H9 (cell line): ENCODE measurements at regions not wholly inside any gene's neighbourhood (a gene's known extent, or its start where the extent isn't known, plus 50 kb on each side); places are given as distances from the start of the nearest gene placed in this dataset.

Experiments used
- DNase-seq: peaks from one replicate; pipeline ENCODE4 v3.0.0-alpha.2; 2017
- H2AFZ ChIP-seq: one replicate; pipeline ENCODE4 v1.6.1; 2013; ENCODE audit warnings: mild to moderate bottlenecking, low read length, control low read depth, moderate library complexity
- H2AK5ac ChIP-seq: 2 replicates; pipeline ENCODE4 v1.6.1; 2013; ENCODE audit warnings: low read length, control low read depth, mixed read lengths; ENCODE audit not compliant: insufficient read length
- H2BK120ac ChIP-seq: one replicate; pipeline ENCODE4 v1.6.1; 2013; ENCODE audit warnings: low read depth, mild to moderate bottlenecking, low read length, control low read depth, inconsistent platforms; ENCODE audit not compliant: poor library complexity, severe bottlenecking
- H2BK12ac ChIP-seq: 2 replicates; pipeline ENCODE4 v1.6.1; 2013; ENCODE audit warnings: low read length, control low read depth, mixed read lengths, low read depth; ENCODE audit not compliant: insufficient read length
- H2BK15ac ChIP-seq: 2 replicates; pipeline ENCODE4 v1.6.1; 2013; ENCODE audit warnings: low read depth, low read length, control low read depth
- H2BK20ac ChIP-seq: one replicate; pipeline ENCODE4 v1.6.1; 2013; ENCODE audit warnings: low read depth, mild to moderate bottlenecking, low read length, control low read depth, inconsistent platforms; ENCODE audit not compliant: poor library complexity, severe bottlenecking
- H2BK5ac ChIP-seq: 2 replicates; pipeline ENCODE4 v1.6.1; 2013; ENCODE audit warnings: low read length, control low read depth, mixed read lengths; ENCODE audit not compliant: insufficient read length
- H3K14ac ChIP-seq: 2 replicates; pipeline ENCODE4 v1.6.1; 2013; ENCODE audit warnings: low read length, control low read depth; ENCODE audit not compliant: insufficient read depth
- H3K18ac ChIP-seq: 2 replicates; pipeline ENCODE4 v1.6.1; 2013; ENCODE audit warnings: low read depth, mild to moderate bottlenecking, mixed read lengths, low read length, control low read depth; ENCODE audit not compliant: insufficient read length
- H3K23ac ChIP-seq: 2 replicates; pipeline ENCODE4 v1.6.1; 2013; ENCODE audit warnings: low read length, control low read depth, mixed read lengths, low read depth; ENCODE audit not compliant: insufficient read length
- H3K23me2 ChIP-seq: 2 replicates; pipeline ENCODE4 v1.6.1; 2013; ENCODE audit warnings: low read depth, mild to moderate bottlenecking, mixed read lengths, low read length, control low read depth; ENCODE audit not compliant: insufficient read length, poor library complexity, severe bottlenecking
- H3K27ac ChIP-seq: 2 replicates; pipeline ENCODE4 v1.5.1; 2013; ENCODE audit warnings: low read length, control low read depth, mixed read lengths, low read depth; ENCODE audit not compliant: insufficient read length
- H3K27me3 ChIP-seq: 2 replicates; pipeline ENCODE4 v1.6.1; 2013; ENCODE audit warnings: low read length, control low read depth, inconsistent platforms; ENCODE audit not compliant: insufficient read depth
- H3K4ac ChIP-seq: 2 replicates; pipeline ENCODE4 v1.6.1; 2013; ENCODE audit warnings: low read depth, mild to moderate bottlenecking, control low read depth, inconsistent platforms, low read length, moderate library complexity
- H3K4me1 ChIP-seq: 2 replicates; pipeline ENCODE4 v1.6.1; 2013; ENCODE audit warnings: low read length, control low read depth, inconsistent platforms; ENCODE audit not compliant: insufficient read depth
- H3K4me2 ChIP-seq: 2 replicates; pipeline ENCODE4 v1.6.1; 2013; ENCODE audit warnings: low read length, control low read depth, mixed read lengths; ENCODE audit not compliant: insufficient read length, insufficient read depth
- H3K56ac ChIP-seq: 2 replicates; pipeline ENCODE4 v1.6.1; 2013; ENCODE audit warnings: low read depth, mild to moderate bottlenecking, mixed read lengths, low read length, control low read depth; ENCODE audit not compliant: insufficient read length
- H3K79me1 ChIP-seq: 2 replicates; pipeline ENCODE4 v1.6.1; 2013; ENCODE audit warnings: low read depth, mild to moderate bottlenecking, moderate library complexity, low read length, control low read depth, inconsistent platforms; ENCODE audit not compliant: insufficient read depth, poor library complexity, severe bottlenecking
- H3K79me2 ChIP-seq: 2 replicates; pipeline ENCODE4 v1.6.1; 2013; ENCODE audit warnings: low read length, control low read depth, inconsistent platforms; ENCODE audit not compliant: insufficient read depth
- H3K9ac ChIP-seq: 2 replicates; pipeline ENCODE4 v1.6.1; 2013; ENCODE audit warnings: low read length, control low read depth, mixed read lengths; ENCODE audit not compliant: insufficient read length; ENCODE audit errors: extremely low read depth
- H3K9me3 ChIP-seq: one replicate; pipeline ENCODE4 v1.6.1; 2013; ENCODE audit warnings: low read depth, low read length, inconsistent platforms; ENCODE audit not compliant: control insufficient read depth
- H3T11ph ChIP-seq: one replicate; pipeline ENCODE4 v1.6.1; 2013; ENCODE audit warnings: mild to moderate bottlenecking, low read length, control low read depth, inconsistent platforms
- H4K20me1 ChIP-seq: one replicate; pipeline ENCODE4 v1.6.1; 2013; ENCODE audit not compliant: control insufficient read depth, insufficient read length, insufficient read depth
- H4K5ac ChIP-seq: 2 replicates; pipeline ENCODE4 v1.6.1; 2013; ENCODE audit warnings: low read depth, mild to moderate bottlenecking, mixed read lengths, low read length, control low read depth; ENCODE audit not compliant: insufficient read length
- H4K8ac ChIP-seq: replicated peaks from 2 replicates; pipeline ENCODE4 v1.6.1; 2013; ENCODE audit warnings: low read length, control low read depth, mixed read lengths, low read depth; ENCODE audit not compliant: insufficient read length
- H4K91ac ChIP-seq: 2 replicates; pipeline ENCODE4 v1.6.1; 2013; ENCODE audit warnings: low read depth, mild to moderate bottlenecking, moderate library complexity, mixed read lengths, low read length, control low read depth; ENCODE audit not compliant: insufficient read length
- H3K27ac Mint-ChIP-seq, 3 experiments: 2 replicates in 2 of 3; 3 replicates in 1 of 3; pipeline ENCODE4 v1.8.0; 2020 to 2021; ENCODE audit warnings: mixed read lengths in 3 of 3, mild to moderate bottlenecking in 1 of 3, moderate library complexity in 1 of 3
- H3K27me3 Mint-ChIP-seq: 2 replicates; pipeline ENCODE4 v1.8.0; 2021; ENCODE audit warnings: low read depth, mild to moderate bottlenecking, moderate library complexity, mixed read lengths
- H3K36me3 Mint-ChIP-seq, 3 experiments: 2 replicates in 2 of 3; 3 replicates in 1 of 3; pipeline ENCODE4 v1.8.0; 2020 to 2021; ENCODE audit warnings: low read depth in 3 of 3, mixed read lengths in 3 of 3; ENCODE audit not compliant: insufficient read depth in 1 of 3
- H3K4me1 Mint-ChIP-seq, 2 experiments: 2 replicates each; pipeline ENCODE4 v1.8.0; 2020; ENCODE audit warnings: mixed read lengths in 2 of 2
- H3K4me3 Mint-ChIP-seq, 2 experiments: 2 replicates in 1 of 2; 3 replicates in 1 of 2; pipeline ENCODE4 v1.8.0; 2020 to 2021; ENCODE audit warnings: mild to moderate bottlenecking in 2 of 2, mixed read lengths in 2 of 2, moderate library complexity in 1 of 2
- H3K9me3 Mint-ChIP-seq, 2 experiments: 2 replicates in 1 of 2; 3 replicates in 1 of 2; pipeline ENCODE4 v1.8.0; 2020; ENCODE audit warnings: mild to moderate bottlenecking in 2 of 2, mixed read lengths in 2 of 2, moderate library complexity in 1 of 2
- WGBS: extraction: QIAGEN DNeasy Blood & Tissue Kit; methylation state at CpG from one replicate; pipeline ENCODE4 v1.1.7; 2013; ENCODE audit warnings: missing lambda C conversion rate, low lambda C conversion rate, mixed read lengths; ENCODE audit not compliant: insufficient read length; ENCODE audit errors: extremely low coverage; 5-methylcytosine and 5-hydroxymethylcytosine counted together
- TF ChIP-seq, protein P1 (sequence below): fragments of 200-600 bp; sonication (generic); conservative IDR thresholded peaks from 3 replicates; pipeline ENCODE4 v1.8.0; 2021; ENCODE audit warnings: antibody characterized with exemption, mild to moderate bottlenecking

DNA sequence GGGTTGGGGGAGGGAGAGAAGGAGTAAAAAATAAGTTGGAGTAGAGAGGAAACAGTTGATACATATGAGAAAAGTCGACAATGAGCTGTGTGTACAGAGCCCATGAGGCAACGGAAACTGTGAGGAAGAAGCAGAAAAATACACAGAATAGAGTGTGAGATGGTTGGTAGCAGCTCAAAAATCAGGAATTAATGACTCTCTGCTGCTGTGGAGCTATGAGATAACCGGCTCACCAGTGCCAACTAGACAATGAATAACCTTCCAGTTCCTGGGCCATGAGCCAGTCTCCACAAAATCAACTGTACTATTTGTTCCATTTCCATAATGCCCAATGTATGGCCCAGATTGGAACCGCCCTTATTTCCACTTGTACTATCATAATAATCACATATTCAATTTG lies 53.1 kb upstream of the NREP start:
- H3K27me3 Mint-ChIP-seq: no peaks in the 10 kb centered on the region
- Histone ChIP-seq H2BK5ac (no peak overlapping the region), H3K4me1 (no peaks in the 10 kb centered on the region; the same call in 1 of the 2 replicates), H3K18ac (no peak overlapping the region), H3K27me3 (no peaks in the 10 kb centered on the region), H3K4ac (no peak overlapping the region), H3K9me3 (no peaks in the 10 kb centered on the region), H3K14ac (no peak overlapping the region), H3K9ac (no peak overlapping the region), H4K20me1 (no peaks in the 10 kb centered on the region), H4K8ac (no peak overlapping the region), H4K91ac (no peak overlapping the region), H2AK5ac (no peak overlapping the region), H2BK15ac (no peak overlapping the region), H3K23me2 (no peaks in the 10 kb centered on the region), H3K56ac (no peak overlapping the region), H3K79me1 (no peaks in the 10 kb centered on the region), H2BK12ac (no peak overlapping the region), H3T11ph (no peak overlapping the region), H3K79me2 (no peaks in the 10 kb centered on the region), H3K4me2 (no peak overlapping the region), H2BK20ac (no peak overlapping the region), H3K23ac (no peak overlapping the region), H2AFZ (no peak overlapping the region), H2BK120ac (no peak overlapping the region), H3K27ac (no peak overlapping the region), H4K5ac (no peak overlapping the region)
- TF ChIP-seq, protein P1, sequence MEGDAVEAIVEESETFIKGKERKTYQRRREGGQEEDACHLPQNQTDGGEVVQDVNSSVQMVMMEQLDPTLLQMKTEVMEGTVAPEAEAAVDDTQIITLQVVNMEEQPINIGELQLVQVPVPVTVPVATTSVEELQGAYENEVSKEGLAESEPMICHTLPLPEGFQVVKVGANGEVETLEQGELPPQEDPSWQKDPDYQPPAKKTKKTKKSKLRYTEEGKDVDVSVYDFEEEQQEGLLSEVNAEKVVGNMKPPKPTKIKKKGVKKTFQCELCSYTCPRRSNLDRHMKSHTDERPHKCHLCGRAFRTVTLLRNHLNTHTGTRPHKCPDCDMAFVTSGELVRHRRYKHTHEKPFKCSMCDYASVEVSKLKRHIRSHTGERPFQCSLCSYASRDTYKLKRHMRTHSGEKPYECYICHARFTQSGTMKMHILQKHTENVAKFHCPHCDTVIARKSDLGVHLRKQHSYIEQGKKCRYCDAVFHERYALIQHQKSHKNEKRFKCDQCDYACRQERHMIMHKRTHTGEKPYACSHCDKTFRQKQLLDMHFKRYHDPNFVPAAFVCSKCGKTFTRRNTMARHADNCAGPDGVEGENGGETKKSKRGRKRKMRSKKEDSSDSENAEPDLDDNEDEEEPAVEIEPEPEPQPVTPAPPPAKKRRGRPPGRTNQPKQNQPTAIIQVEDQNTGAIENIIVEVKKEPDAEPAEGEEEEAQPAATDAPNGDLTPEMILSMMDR: no peak
- WGBS: no CpG with 5 or more reads among the region's 4 CpGs
- no peak overlapping the region for H3K4me3 Mint-ChIP-seq
- DNase-seq: no peak
- H3K36me3 Mint-ChIP-seq: no peaks in the 10 kb centered on the region
- peaks cover 0 to 3% of the 10 kb centered on the region in 2 experiments; a peak in 1 of 4 replicates for H3K4me1 Mint-ChIP-seq
- H3K27ac Mint-ChIP-seq: no peak overlapping the region
- H3K9me3 Mint-ChIP-seq: no peaks in the 10 kb centered on the region
